B cell (primary cell): ENCODE measurements at regions not wholly inside any gene's neighbourhood (a gene's known extent, or its start where the extent isn't known, plus 50 kb on each side); places are given as distances from the start of the nearest gene placed in this dataset.

ENCODE experiments used
- ATAC-seq: fragments of 200-7000 bp; cut with Tn5 transposase; one replicate; pipeline ENCODE4 v1.10.0; 2021; ENCODE audit warnings: low read depth, mild to moderate bottlenecking, moderate number of reproducible peaks, moderate library complexity
- CTCF ChIA-PET: fragments of 350-600 bp; sonication (Branson Sonifier 250); formaldehyde crosslinking; loops from one replicate; lab custom pipeline; 2021; ENCODE audit warnings: antibody characterized with exemption, inconsistent platforms; lab: Charles Lee
- POLR2A ChIA-PET: fragments of 350-600 bp; sonication (Branson Sonifier 250); formaldehyde crosslinking; loops from one replicate; lab custom pipeline; 2021; ENCODE audit warnings: antibody characterized with exemption; lab: Charles Lee
- DNase-seq: peaks from one replicate; pipeline ENCODE4 v3.0.0; 2013
- H2AFZ ChIP-seq: 2 replicates; pipeline ENCODE4 v1.6.1; 2012; ENCODE audit warnings: mild to moderate bottlenecking, low read depth, low read length; ENCODE audit not compliant: insufficient read depth, poor library complexity, severe bottlenecking
- H3K27ac ChIP-seq, 2 donors: 1 replicate in 1 of 2; 2 replicates in 1 of 2; pipeline ENCODE4 v1.5.1; 2012 to 2013; ENCODE audit warnings: low read length in 2 of 2, mild to moderate bottlenecking in 2 of 2, moderate library complexity in 1 of 2
- H3K27me3 ChIP-seq, 4 experiments: fragments of 200-600 bp in 1 of 4; sonication (generic) in 1 of 4; replicated peaks in 1 of 4; 1 replicate in 2 of 4; 2 replicates in 2 of 4; pipeline versions ENCODE4 v1.6.1 to v1.7.0; 2013 to 2016; ENCODE audit warnings: low read length in 3 of 4, mild to moderate bottlenecking in 2 of 4, mixed read lengths in 1 of 4, moderate library complexity in 1 of 4; ENCODE audit not compliant: insufficient read depth in 4 of 4, control insufficient read depth in 3 of 4; ENCODE audit errors: control extremely low read depth in 1 of 4
- H3K36me3 ChIP-seq, 2 experiments: replicated peaks in 1 of 2; 1 replicate in 1 of 2; 2 replicates in 1 of 2; pipeline versions ENCODE4 v1.6.1 to v1.7.1; 2013; ENCODE audit warnings: low read length in 1 of 2; ENCODE audit not compliant: insufficient read depth in 2 of 2, control insufficient read depth in 1 of 2; ENCODE audit errors: control extremely low read depth in 1 of 2, extremely low read depth in 1 of 2
- H3K4me1 ChIP-seq, 2 donors: fragments of 200-600 bp in 1 of 2; sonication (generic) in 1 of 2; 1 replicate in 1 of 2; 2 replicates in 1 of 2; pipeline versions ENCODE4 v1.5.1 to v1.6.1; 2013 to 2017; ENCODE audit warnings: low read length in 2 of 2; ENCODE audit not compliant: control insufficient read depth in 2 of 2, insufficient read depth in 2 of 2
- H3K4me2 ChIP-seq: replicated peaks from 2 replicates; pipeline ENCODE3; 2012; ENCODE audit warnings: mild to moderate bottlenecking, low read depth, low read length; ENCODE audit not compliant: poor library complexity, severe bottlenecking
- H3K4me3 ChIP-seq, 5 experiments: fragments of 200-600 bp in 1 of 5; sonication (generic) in 1 of 5; 1 replicate in 3 of 5; 2 replicates in 2 of 5; pipeline versions ENCODE4 v1.5.1 to v1.7.0; 2011 to 2016; ENCODE audit warnings: low read length in 4 of 5, mild to moderate bottlenecking in 4 of 5, low read depth in 2 of 5, control low read depth in 1 of 5, moderate library complexity in 1 of 5; ENCODE audit not compliant: insufficient read depth in 1 of 5; ENCODE audit errors: control extremely low read depth in 1 of 5, extremely low read depth in 1 of 5
- H3K79me2 ChIP-seq: fragments of 200-600 bp; sonication (generic); one replicate; pipeline ENCODE4 v1.6.0; 2016; ENCODE audit warnings: low read length; ENCODE audit not compliant: control insufficient read depth, insufficient read depth
- H3K9ac ChIP-seq: fragments of 200-600 bp; sonication (generic); 2 replicates; pipeline ENCODE4 v1.6.1; 2017; ENCODE audit warnings: mild to moderate bottlenecking, low read length, moderate library complexity
- H3K9me3 ChIP-seq, 3 donors: one replicate each; pipeline versions ENCODE4 v1.6.1 to v1.7.1; 2013; ENCODE audit warnings: low read length in 2 of 3; ENCODE audit not compliant: control insufficient read depth in 2 of 3, insufficient read depth in 1 of 3; ENCODE audit errors: control extremely low read depth in 1 of 3
- H4K20me1 ChIP-seq: 2 replicates; pipeline ENCODE4 v1.6.0; 2012; ENCODE audit warnings: mild to moderate bottlenecking, low read length; ENCODE audit not compliant: insufficient read depth, control insufficient read depth, poor library complexity, severe bottlenecking
- H3K27ac Mint-ChIP-seq: one replicate; pipeline ENCODE4 v1.8.0; 2021; ENCODE audit warnings: mixed read lengths
- H3K27me3 Mint-ChIP-seq: one replicate; pipeline ENCODE4 v1.8.0; 2021; ENCODE audit warnings: mixed read lengths
- H3K4me1 Mint-ChIP-seq: one replicate; pipeline ENCODE4 v1.8.0; 2021; ENCODE audit warnings: mixed read lengths
- H3K4me3 Mint-ChIP-seq: one replicate; pipeline ENCODE4 v1.8.0; 2021; ENCODE audit warnings: mixed read lengths
- H3K9me3 Mint-ChIP-seq: one replicate; pipeline ENCODE4 v1.8.0; 2022; ENCODE audit warnings: mixed read lengths; ENCODE audit not compliant: insufficient read depth
- EZH2 ChIP-seq: IDR thresholded peaks from 2 replicates; pipeline ENCODE4 v1.6.1; 2012; ENCODE audit warnings: borderline replicate concordance, low read depth, mild to moderate bottlenecking, moderate library complexity, low read length; ENCODE audit not compliant: insufficient read depth, poor library complexity, severe bottlenecking
- WGBS: methylation state at CpG from one replicate; pipeline ENCODE4 v1.1.5; 2013; ENCODE audit warnings: missing lambda C conversion rate; ENCODE audit not compliant: insufficient coverage; 5-methylcytosine and 5-hydroxymethylcytosine counted together
- intact Hi-C: fragments of 100-400 bp; cut with micrococcal nuclease; formaldehyde crosslinking; loops from one replicate; pipeline ENCODE4 v1.10.0; 2022
- TF ChIP-seq, protein P1 (sequence below): fragments of 200-600 bp; IDR thresholded peaks from one replicate; pipeline ENCODE4 v1.8.0; 2022; ENCODE audit warnings: antibody characterized with exemption, mild to moderate bottlenecking

DNA sequence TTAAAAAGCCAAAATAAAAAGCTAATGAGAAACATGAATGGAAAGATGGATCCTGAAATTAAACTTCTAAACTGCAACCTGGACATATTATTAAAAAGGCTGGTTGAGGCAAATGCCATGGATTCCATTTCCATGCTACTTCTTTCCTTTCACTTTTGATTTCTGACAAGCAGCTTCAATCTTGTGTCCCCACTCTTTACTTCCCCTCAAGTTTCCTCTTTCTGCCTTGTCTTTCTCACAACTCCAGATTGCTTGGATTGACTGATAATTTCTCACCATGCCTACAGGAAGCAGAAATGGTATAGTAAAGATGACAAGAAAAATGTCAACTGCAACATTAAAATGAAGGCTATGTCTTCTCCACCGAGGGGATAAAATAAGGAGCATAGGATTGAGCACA is 1136.7 kb downstream of the TUSC7 start:
- no peaks in the 10 kb centered on the region for H3K9me3 ChIP-seq
- WGBS: no CpG with 5 or more reads among the region's 1 CpG
- no peak overlapping the region for H3K9ac ChIP-seq
- no peaks in the 10 kb centered on the region for H3K4me1 ChIP-seq
- POLR2A ChIA-PET: no interaction called here
- H3K4me2 ChIP-seq: no peak overlapping the region
- no peak for ATAC-seq
- H3K27me3 Mint-ChIP-seq: no peaks in the 10 kb centered on the region
- TF ChIP-seq, protein P1, sequence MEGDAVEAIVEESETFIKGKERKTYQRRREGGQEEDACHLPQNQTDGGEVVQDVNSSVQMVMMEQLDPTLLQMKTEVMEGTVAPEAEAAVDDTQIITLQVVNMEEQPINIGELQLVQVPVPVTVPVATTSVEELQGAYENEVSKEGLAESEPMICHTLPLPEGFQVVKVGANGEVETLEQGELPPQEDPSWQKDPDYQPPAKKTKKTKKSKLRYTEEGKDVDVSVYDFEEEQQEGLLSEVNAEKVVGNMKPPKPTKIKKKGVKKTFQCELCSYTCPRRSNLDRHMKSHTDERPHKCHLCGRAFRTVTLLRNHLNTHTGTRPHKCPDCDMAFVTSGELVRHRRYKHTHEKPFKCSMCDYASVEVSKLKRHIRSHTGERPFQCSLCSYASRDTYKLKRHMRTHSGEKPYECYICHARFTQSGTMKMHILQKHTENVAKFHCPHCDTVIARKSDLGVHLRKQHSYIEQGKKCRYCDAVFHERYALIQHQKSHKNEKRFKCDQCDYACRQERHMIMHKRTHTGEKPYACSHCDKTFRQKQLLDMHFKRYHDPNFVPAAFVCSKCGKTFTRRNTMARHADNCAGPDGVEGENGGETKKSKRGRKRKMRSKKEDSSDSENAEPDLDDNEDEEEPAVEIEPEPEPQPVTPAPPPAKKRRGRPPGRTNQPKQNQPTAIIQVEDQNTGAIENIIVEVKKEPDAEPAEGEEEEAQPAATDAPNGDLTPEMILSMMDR: no peak
- no peak for TF ChIP-seq EZH2
- H3K9me3 Mint-ChIP-seq: no peaks in the 10 kb centered on the region
- H3K27me3 ChIP-seq: no peaks in the 10 kb centered on the region
- no peak overlapping the region for H3K4me3 ChIP-seq
- no peaks in the 10 kb centered on the region for H4K20me1 ChIP-seq
- H3K79me2 ChIP-seq: no peaks in the 10 kb centered on the region
- no peak for DNase-seq
- H3K36me3 ChIP-seq: no peaks in the 10 kb centered on the region
- no peak overlapping the region for H3K27ac ChIP-seq
- no peak overlapping the region for H2AFZ ChIP-seq
- H3K27ac Mint-ChIP-seq: no peak overlapping the region
- CTCF ChIA-PET: no interaction called here
- no peak overlapping the region for H3K4me3 Mint-ChIP-seq
- intact Hi-C loops: no loop called here
- no peaks in the 10 kb centered on the region for H3K4me1 Mint-ChIP-seq

GRCh38 chr3:117848606-117849005 is 1139.0 kb downstream of the TUSC7 start:
- Mint-ChIP-seq H3K4me1 (no peaks in the 10 kb centered on the region), H3K9me3 (no peaks in the 10 kb centered on the region), H3K27ac (no peak overlapping the region), H3K4me3 (no peak overlapping the region), H3K27me3 (no peaks in the 10 kb centered on the region)
- no peak overlapping the region for H3K4me3 ChIP-seq
- no peak for DNase-seq
- CTCF ChIA-PET: no interaction called here
- H3K9me3 ChIP-seq: no peaks in the 10 kb centered on the region
- no peaks in the 10 kb centered on the region for H3K36me3 ChIP-seq
- H3K27ac ChIP-seq: no peak overlapping the region
- H4K20me1 ChIP-seq: no peaks in the 10 kb centered on the region
- ATAC-seq: no peak
- H3K4me1 ChIP-seq: no peaks in the 10 kb centered on the region
- H3K4me2 ChIP-seq: no peak overlapping the region
- H3K27me3 ChIP-seq: no peaks in the 10 kb centered on the region
- H3K79me2 ChIP-seq: no peaks in the 10 kb centered on the region
- no peak overlapping the region for H2AFZ ChIP-seq
- no peak overlapping the region for H3K9ac ChIP-seq
- intact Hi-C loops: no loop called here
- TF ChIP-seq, protein P1: no peak
- TF ChIP-seq EZH2: no peak
- POLR2A ChIA-PET: no interaction called here
